ENCODE measurements at regions not wholly inside any gene's neighbourhood (a gene's known extent, or its start where the extent isn't known, plus 50 kb on each side); places are given as distances from the start of the nearest gene placed in this dataset.

DNA sequence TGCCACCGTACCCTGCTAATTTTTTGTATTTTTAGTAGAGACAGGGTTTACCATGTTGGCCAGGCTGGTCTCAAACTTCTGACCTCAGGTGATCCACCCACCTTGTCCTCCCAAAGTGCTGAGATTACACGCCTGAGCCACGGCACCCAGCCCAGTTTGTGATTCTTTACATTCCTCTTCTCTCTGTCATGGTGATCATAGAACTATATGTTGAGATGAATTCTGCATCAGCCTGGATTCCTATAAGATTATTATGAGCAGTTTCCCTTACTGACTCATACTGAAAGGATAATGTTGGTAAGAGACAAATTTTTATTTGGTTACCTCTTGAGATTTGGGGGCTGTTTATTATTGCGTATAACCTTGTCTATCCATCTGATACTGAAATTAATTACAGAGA is 121.5 kb upstream of the CSNK1A1L start:
- Histone ChIP-seq H3K4me3 (ENCODE audit: low read depth, low read length) (no peak overlapping the region), H3K36me3 (replicated peaks) (no peaks in the 10 kb centered on the region), H3K27me3 (replicated peaks) (no peaks in the 10 kb centered on the region), H3K27ac (peak overlapping the region; percentile 60)
- peak; percentile 69 for DNase-seq
- TF ChIP-seq, protein P1, sequence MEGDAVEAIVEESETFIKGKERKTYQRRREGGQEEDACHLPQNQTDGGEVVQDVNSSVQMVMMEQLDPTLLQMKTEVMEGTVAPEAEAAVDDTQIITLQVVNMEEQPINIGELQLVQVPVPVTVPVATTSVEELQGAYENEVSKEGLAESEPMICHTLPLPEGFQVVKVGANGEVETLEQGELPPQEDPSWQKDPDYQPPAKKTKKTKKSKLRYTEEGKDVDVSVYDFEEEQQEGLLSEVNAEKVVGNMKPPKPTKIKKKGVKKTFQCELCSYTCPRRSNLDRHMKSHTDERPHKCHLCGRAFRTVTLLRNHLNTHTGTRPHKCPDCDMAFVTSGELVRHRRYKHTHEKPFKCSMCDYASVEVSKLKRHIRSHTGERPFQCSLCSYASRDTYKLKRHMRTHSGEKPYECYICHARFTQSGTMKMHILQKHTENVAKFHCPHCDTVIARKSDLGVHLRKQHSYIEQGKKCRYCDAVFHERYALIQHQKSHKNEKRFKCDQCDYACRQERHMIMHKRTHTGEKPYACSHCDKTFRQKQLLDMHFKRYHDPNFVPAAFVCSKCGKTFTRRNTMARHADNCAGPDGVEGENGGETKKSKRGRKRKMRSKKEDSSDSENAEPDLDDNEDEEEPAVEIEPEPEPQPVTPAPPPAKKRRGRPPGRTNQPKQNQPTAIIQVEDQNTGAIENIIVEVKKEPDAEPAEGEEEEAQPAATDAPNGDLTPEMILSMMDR (IDR thresholded peaks at IDR 0.05; ENCODE audit: low read depth, low read length, missing control alignments): no peak
- in situ Hi-C loops (cut with HindIII; ENCODE audit: low pct_ligation_motif_present, low sequenced_read_pairs): no loop called here

DNA sequence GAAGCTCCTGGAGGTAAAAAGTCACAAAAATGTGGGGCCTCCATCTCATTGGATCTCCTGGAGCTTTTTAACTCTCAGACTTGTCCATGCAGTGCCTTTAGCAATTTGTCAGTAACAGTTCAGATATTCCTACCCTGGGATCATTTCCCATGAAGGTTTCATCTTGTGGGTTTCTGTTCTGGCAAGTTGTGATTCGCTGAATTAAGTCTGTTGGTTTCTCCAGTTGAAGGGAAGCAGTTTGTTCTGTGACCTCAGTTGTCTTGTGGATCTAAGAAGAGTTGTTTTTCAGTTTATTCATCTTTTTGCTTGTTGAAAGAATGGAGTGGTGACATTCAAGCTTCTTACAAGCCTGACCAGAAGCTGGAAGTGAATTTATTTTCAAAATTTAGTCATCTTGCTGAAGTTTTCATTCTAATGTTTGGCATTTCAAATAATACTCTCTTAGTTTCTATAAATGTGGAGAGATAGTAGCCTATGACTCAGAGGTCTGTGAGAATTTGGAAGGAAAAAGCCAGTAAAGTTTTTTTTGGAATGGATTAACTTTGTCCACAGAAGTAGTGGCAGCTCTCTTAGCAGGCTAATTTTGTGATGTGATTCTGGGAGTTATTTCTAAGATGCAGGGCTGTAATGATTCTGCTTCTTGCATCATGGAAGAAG is 120.1 kb upstream of the CSNK1A1L start:
- peak; percentile 34 for DNase-seq
- H3K4me3 ChIP-seq (ENCODE audit: low read depth, low read length): no peak overlapping the region
- H3K27ac ChIP-seq: peak overlapping the region; percentile 61
- no peaks in the 10 kb centered on the region for H3K27me3 ChIP-seq (replicated peaks)
- in situ Hi-C loops (cut with HindIII; ENCODE audit: low pct_ligation_motif_present, low sequenced_read_pairs): no loop called here
- TF ChIP-seq, protein P1 (IDR thresholded peaks at IDR 0.05; ENCODE audit: low read depth, low read length, missing control alignments): no peak
- no peaks in the 10 kb centered on the region for H3K36me3 ChIP-seq (replicated peaks)

DNA sequence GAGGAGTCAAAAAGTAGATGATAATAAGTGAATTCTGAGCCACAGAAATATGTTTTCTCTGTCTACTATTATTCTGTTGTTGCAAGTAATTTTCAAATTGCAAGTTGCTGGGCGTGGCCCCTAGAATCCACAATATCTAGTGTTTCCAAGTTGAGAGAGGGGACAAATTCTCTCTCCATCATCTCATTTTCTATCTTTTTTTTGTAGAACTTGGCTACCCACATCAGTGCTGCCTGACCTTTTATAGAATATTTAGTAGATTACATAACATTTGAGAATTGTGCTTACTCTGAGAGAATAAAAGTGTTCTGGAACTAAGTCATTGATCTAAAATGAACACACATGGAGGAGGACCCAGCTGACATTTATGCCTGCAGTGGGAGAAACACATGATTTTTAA is 110.9 kb upstream of the CSNK1A1L start:
- no peaks in the 10 kb centered on the region for H3K27me3 ChIP-seq (replicated peaks)
- in situ Hi-C loops (cut with HindIII; ENCODE audit: low pct_ligation_motif_present, low sequenced_read_pairs): no loop called here
- H3K36me3 ChIP-seq (replicated peaks): no peaks in the 10 kb centered on the region
- H3K4me3 ChIP-seq (ENCODE audit: low read depth, low read length): no peak overlapping the region
- no peak for DNase-seq
- no peak overlapping the region for H3K27ac ChIP-seq
- TF ChIP-seq, protein P1 (IDR thresholded peaks at IDR 0.05; ENCODE audit: low read depth, low read length, missing control alignments): no peak

DNA sequence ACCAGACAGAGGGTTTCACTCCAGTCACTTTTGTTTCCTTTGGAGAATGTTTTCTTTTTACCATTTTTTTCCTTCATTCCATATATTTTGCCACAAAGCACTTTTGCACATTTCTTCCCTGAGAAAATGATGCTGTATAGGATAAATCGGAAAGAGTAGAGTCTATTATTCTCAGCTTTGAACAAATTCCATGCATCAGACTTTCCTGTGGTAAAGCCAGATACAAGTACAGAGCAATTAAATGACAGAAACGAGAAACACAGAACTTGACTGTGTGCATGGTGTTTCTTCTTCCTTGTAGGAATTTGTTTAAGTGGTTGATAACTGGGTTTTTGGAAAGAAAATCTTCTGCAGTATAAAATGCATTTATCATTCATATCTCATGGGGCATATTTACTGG is 107.4 kb upstream of the CSNK1A1L start:
- Histone ChIP-seq H3K36me3 (replicated peaks) (no peaks in the 10 kb centered on the region), H3K27me3 (replicated peaks) (no peaks in the 10 kb centered on the region), H3K27ac (no peak overlapping the region), H3K4me3 (ENCODE audit: low read depth, low read length) (no peak overlapping the region)
- in situ Hi-C loops (cut with HindIII; ENCODE audit: low pct_ligation_motif_present, low sequenced_read_pairs): no loop called here
- TF ChIP-seq, protein P1 (IDR thresholded peaks at IDR 0.05; ENCODE audit: low read depth, low read length, missing control alignments): no peak
- DNase-seq: no peak

DNA sequence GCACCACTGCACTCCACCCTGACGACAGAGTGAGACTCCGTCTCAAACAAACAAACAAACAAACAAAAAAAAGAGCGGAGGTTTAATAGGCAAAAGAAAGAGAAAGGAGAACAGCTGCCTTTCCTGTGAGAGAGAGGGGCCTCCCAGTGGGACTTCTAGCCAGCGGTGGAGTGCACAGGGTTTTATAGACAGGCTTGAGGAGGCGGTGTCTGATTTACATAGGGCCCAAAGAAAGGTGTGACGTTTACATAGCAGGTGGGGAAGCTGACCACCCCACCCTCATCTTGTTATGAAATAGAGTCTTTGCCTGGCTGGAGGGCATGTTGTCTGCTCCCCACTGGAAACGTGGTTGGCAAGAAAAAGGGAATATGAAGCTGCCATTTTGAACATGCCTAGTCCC is 106.0 kb upstream of the CSNK1A1L start:
- in situ Hi-C loops (cut with HindIII; ENCODE audit: low pct_ligation_motif_present, low sequenced_read_pairs): no loop called here
- TF ChIP-seq, protein P1 (IDR thresholded peaks at IDR 0.05; ENCODE audit: low read depth, low read length, missing control alignments): no peak
- no peak overlapping the region for H3K4me3 ChIP-seq (ENCODE audit: low read depth, low read length)
- H3K36me3 ChIP-seq (replicated peaks): no peaks in the 10 kb centered on the region
- DNase-seq: no peak
- H3K27ac ChIP-seq: no peak overlapping the region
- no peaks in the 10 kb centered on the region for H3K27me3 ChIP-seq (replicated peaks)

Data from brain microvascular endothelial cell (primary cell).